HG03469 (cell line): ENCODE measurements at regions not wholly inside any gene's neighbourhood (a gene's known extent, or its start where the extent isn't known, plus 50 kb on each side); places are given as distances from the start of the nearest gene placed in this dataset.

Experiments
- ATAC-seq: cut with Tn5 transposase; IDR thresholded peaks from one replicate; pipeline ENCODE4 v1.9.1; 2021; ENCODE audit warnings: mild to moderate bottlenecking, moderate library complexity, moderate number of reproducible peaks; ENCODE audit not compliant: unreplicated experiment

GRCh38 chr7:142420554-142421362, 162.9 kb upstream of the PRSS58 start:
- ATAC-seq = no peak

- ATAC-seq = no peak
Observed at GRCh38 chr7:142418326-142418725, 160.5 kb upstream of the PRSS58 start.

GRCh38 chr7:142414915-142415314, 157.1 kb upstream of the PRSS58 start:
- ATAC-seq = no peak

GRCh38 chr7:142414135-142414534, 156.3 kb upstream of the PRSS58 start:
- ATAC-seq = peak; percentile 45

GRCh38 chr7:142413280-142414000, 155.6 kb upstream of the PRSS58 start:
- no peak for ATAC-seq

GRCh38 chr7:142412551-142413193, 154.8 kb upstream of the PRSS58 start:
- peak; percentile 83 for ATAC-seq

GRCh38 chr7:142409471-142409870, 151.6 kb upstream of the PRSS58 start:
- no peak for ATAC-seq

- ATAC-seq = no peak
Observed at GRCh38 chr7:142408794-142409193, 150.9 kb upstream of the PRSS58 start.

GRCh38 chr7:142407939-142408570, 150.2 kb upstream of the PRSS58 start:
- ATAC-seq = no peak

GRCh38 chr7:142405122-142405765, 147.4 kb upstream of the PRSS58 start:
- no peak for ATAC-seq

GRCh38 chr7:142401951-142402350, 144.1 kb upstream of the PRSS58 start:
- no peak for ATAC-seq

GRCh38 chr7:142400042-142400533, 142.2 kb upstream of the PRSS58 start:
- no peak for ATAC-seq

- ATAC-seq = no peak
Observed at GRCh38 chr7:142391191-142391992, 133.5 kb upstream of the PRSS58 start.

- ATAC-seq = no peak
Observed at GRCh38 chr7:142389544-142389943, 131.7 kb upstream of the PRSS58 start.

- ATAC-seq = peak; percentile 52
Observed at GRCh38 chr7:142385491-142386340, 127.9 kb upstream of the PRSS58 start.

- ATAC-seq = no peak
Observed at GRCh38 chr7:142384493-142384922, 126.7 kb upstream of the PRSS58 start.

GRCh38 chr7:142383841-142384492, 126.1 kb upstream of the PRSS58 start:
- ATAC-seq = no peak

GRCh38 chr7:142381727-142382390, 124.0 kb upstream of the PRSS58 start:
- ATAC-seq = no peak
